ENCODE measurements at regions not wholly inside any gene's neighbourhood (a gene's known extent, or its start where the extent isn't known, plus 50 kb on each side); places are given as distances from the start of the nearest gene placed in this dataset.

DNA sequence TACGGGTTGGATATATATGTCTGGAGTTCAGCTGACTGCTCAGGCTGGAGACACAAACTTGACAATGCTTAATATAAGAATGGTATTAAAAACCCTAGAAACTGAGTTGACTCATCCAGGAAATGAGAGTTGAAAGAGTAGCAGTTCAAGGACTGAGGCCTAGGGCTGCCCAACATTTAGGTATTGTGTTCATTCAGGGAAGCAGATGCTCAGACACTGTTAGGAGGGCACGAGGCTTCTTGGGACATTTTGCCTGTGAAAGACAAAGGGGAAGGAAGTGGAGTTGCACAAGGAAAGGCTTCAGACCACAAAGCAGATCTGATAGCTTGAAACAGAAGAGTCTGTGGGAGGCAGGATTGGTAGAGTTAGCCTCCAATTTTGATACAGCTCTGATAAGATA lies 52.0 kb upstream of the HS3ST1 start:
- TF ChIP-seq, protein P1, sequence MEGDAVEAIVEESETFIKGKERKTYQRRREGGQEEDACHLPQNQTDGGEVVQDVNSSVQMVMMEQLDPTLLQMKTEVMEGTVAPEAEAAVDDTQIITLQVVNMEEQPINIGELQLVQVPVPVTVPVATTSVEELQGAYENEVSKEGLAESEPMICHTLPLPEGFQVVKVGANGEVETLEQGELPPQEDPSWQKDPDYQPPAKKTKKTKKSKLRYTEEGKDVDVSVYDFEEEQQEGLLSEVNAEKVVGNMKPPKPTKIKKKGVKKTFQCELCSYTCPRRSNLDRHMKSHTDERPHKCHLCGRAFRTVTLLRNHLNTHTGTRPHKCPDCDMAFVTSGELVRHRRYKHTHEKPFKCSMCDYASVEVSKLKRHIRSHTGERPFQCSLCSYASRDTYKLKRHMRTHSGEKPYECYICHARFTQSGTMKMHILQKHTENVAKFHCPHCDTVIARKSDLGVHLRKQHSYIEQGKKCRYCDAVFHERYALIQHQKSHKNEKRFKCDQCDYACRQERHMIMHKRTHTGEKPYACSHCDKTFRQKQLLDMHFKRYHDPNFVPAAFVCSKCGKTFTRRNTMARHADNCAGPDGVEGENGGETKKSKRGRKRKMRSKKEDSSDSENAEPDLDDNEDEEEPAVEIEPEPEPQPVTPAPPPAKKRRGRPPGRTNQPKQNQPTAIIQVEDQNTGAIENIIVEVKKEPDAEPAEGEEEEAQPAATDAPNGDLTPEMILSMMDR (IDR thresholded peaks at IDR 0.05; ENCODE audit: low read depth, low read length, missing control alignments) = no peak
- no peak for DNase-seq (ENCODE audit: extremely low read depth, low read depth)
- no peak overlapping the region for H3K4me3 ChIP-seq (replicated peaks; ENCODE audit: low read depth, low read length)

Data from HFF-Myc (cell line).